Nephron progenitor cell (in vitro differentiated cells): ENCODE measurements at regions not wholly inside any gene's neighbourhood (a gene's known extent, or its start where the extent isn't known, plus 50 kb on each side); places are given as distances from the start of the nearest gene placed in this dataset.

ENCODE experiments used
- DNase-seq: peaks from one replicate; pipeline ENCODE4 v3.0.0; 2021
- H3K27ac Mint-ChIP-seq: 2 replicates; pipeline ENCODE4 v1.8.0; 2021; ENCODE audit warnings: mild to moderate bottlenecking, moderate library complexity, mixed read lengths
- H3K27me3 Mint-ChIP-seq: 2 replicates; pipeline ENCODE4 v1.8.0; 2021; ENCODE audit warnings: mild to moderate bottlenecking, low read depth, mixed read lengths; ENCODE audit not compliant: poor library complexity
- H3K36me3 Mint-ChIP-seq: 2 replicates; pipeline ENCODE4 v1.8.0; 2021; ENCODE audit warnings: low read depth, mixed read lengths
- H3K4me1 Mint-ChIP-seq: 2 replicates; pipeline ENCODE4 v1.8.0; 2021; ENCODE audit warnings: mixed read lengths
- H3K4me3 Mint-ChIP-seq: 2 replicates; pipeline ENCODE4 v1.8.0; 2021; ENCODE audit warnings: mild to moderate bottlenecking, moderate library complexity, mixed read lengths
- H3K9me3 Mint-ChIP-seq: 2 replicates; pipeline ENCODE4 v1.8.0; 2021; ENCODE audit warnings: mild to moderate bottlenecking, moderate library complexity, mixed read lengths
- TF ChIP-seq, protein P1 (sequence below): fragments of 200-600 bp; sonication (generic); IDR thresholded peaks from 2 replicates; pipeline ENCODE4 v1.5.0; 2021; ENCODE audit warnings: antibody characterized with exemption

DNA sequence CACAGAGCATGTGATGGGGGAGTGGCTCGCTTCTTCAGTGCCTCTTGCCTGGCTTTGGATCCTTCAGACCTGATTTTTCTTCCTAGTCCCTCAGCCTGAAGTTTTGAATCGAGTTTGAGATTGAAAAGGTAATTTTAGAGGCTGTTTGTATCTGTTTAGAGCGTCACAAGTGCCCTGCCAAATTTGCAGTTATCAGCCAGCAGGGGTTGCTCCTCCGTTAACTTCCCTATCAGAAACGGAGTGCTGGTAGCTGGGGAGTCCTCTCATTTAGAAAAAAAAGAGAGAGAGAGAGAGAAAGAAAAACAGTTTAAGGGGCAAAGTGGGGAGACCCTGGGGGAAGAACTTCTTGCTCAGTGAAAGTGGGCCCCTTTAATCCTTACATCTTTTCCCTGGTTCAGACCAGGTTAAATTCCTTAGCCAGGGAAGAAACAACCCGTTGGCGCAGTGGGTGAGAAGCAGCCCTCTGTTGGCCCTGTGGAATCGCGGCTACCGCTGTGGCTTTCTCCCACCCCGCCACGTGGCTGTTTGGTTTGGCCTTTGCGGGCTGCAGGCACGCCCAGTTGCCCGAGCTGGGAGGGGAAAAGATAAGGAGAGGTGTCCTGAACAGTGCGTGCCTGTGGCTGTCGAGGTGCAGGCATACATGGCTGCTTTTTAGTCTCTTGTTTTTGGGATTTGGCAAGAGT is 576.7 kb upstream of the ACO1 start:
- DNase-seq: no peak
- H3K4me3 Mint-ChIP-seq: no peak overlapping the region
- no peaks in the 10 kb centered on the region for H3K27me3 Mint-ChIP-seq
- no peaks in the 10 kb centered on the region for H3K36me3 Mint-ChIP-seq
- no peak overlapping the region for H3K27ac Mint-ChIP-seq
- no peaks in the 10 kb centered on the region for H3K4me1 Mint-ChIP-seq
- peaks cover 5% of the 10 kb centered on the region for H3K9me3 Mint-ChIP-seq
- TF ChIP-seq, protein P1, sequence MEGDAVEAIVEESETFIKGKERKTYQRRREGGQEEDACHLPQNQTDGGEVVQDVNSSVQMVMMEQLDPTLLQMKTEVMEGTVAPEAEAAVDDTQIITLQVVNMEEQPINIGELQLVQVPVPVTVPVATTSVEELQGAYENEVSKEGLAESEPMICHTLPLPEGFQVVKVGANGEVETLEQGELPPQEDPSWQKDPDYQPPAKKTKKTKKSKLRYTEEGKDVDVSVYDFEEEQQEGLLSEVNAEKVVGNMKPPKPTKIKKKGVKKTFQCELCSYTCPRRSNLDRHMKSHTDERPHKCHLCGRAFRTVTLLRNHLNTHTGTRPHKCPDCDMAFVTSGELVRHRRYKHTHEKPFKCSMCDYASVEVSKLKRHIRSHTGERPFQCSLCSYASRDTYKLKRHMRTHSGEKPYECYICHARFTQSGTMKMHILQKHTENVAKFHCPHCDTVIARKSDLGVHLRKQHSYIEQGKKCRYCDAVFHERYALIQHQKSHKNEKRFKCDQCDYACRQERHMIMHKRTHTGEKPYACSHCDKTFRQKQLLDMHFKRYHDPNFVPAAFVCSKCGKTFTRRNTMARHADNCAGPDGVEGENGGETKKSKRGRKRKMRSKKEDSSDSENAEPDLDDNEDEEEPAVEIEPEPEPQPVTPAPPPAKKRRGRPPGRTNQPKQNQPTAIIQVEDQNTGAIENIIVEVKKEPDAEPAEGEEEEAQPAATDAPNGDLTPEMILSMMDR: no peak

DNA sequence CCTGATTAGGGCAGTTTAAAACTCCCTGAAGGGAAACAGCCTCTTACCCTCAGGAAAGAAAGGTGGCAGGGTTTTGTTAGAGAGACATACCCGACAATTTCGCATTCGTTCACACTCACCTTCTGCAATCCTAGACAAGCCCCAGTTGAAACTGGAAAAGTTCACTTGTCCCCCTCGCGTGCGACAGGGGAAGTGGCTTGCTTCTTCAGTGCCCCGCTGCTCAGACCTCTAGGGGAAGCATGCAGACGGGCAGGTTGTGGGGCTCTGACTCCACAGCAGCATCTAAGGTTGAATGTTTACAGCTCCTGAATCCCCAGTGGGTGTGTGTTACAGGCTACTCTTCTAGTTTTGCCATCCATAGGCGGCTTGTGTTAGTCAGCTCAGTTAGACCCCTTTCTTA is 575.7 kb upstream of the ACO1 start:
- Mint-ChIP-seq H3K9me3 (peaks cover 5% of the 10 kb centered on the region), H3K36me3 (no peaks in the 10 kb centered on the region), H3K27me3 (no peaks in the 10 kb centered on the region), H3K4me1 (no peaks in the 10 kb centered on the region), H3K27ac (no peak overlapping the region), H3K4me3 (no peak overlapping the region)
- TF ChIP-seq, protein P1: no peak
- no peak for DNase-seq

DNA sequence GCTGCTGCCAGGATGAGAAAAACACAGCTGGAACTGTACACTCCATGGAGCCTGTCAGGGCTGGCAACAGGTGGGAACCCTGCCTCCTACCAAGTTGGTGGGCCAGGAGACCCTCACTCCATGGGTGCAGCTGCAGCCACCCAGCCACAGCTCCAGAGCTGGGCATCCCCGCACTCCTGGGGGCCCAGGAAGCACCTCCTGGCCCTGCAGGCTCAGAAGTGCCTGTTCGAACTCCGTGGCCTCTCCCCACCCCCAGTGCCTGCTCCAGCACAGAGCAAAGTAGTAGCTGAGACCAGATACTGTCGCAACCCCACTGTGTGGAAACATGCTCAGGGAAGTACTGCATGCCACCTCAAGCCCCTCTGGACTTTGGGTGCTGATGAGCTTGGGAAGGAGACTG is 564.0 kb upstream of the ACO1 start:
- H3K4me1 Mint-ChIP-seq: no peaks in the 10 kb centered on the region
- no peak for DNase-seq
- H3K27ac Mint-ChIP-seq: no peak overlapping the region
- no peaks in the 10 kb centered on the region for H3K27me3 Mint-ChIP-seq
- H3K9me3 Mint-ChIP-seq: no peaks in the 10 kb centered on the region
- no peak overlapping the region for H3K4me3 Mint-ChIP-seq
- H3K36me3 Mint-ChIP-seq: no peaks in the 10 kb centered on the region
- TF ChIP-seq, protein P1: no peak

DNA sequence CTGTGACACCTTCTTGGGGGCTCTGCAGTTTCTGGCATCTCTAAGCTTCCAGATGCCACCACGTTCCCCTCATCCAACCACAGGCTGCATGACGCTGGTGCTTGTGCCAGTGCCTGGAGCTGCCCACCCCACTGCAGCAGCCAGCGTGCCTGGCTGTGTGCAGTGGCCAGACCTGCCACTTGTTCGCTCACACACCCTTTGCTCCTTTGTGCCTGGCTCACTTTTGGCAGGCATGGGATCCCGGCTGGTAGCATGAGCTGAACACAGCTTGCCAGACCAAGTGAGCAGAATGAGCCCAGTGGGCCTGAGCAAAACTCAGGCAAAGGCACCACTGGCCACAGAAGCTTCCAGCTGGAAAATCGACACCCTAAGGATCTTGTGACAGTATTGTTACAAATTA is 562.9 kb upstream of the ACO1 start:
- Mint-ChIP-seq H3K27ac (no peak overlapping the region), H3K4me3 (no peak overlapping the region), H3K9me3 (no peaks in the 10 kb centered on the region), H3K36me3 (no peaks in the 10 kb centered on the region), H3K4me1 (no peaks in the 10 kb centered on the region), H3K27me3 (no peaks in the 10 kb centered on the region)
- no peak for DNase-seq
- TF ChIP-seq, protein P1: no peak

DNA sequence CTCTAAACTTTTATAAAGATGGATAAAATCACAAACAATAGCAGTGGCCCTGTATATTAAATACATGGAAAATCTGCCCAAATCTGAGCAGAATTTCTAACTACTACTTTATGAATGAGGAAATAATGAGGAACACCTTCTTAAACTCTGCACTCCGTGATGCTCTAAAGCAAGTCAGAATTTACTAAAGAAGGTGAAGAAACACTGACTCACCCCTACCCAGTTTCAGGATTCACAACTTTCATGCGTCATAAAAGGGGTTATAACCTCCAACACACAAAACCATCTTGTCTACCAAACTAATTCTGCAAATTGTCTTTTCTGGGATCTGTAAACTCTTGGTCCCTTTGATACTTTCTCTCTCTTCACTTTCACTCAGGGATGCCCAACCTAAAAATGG is 561.1 kb upstream of the ACO1 start:
- Mint-ChIP-seq H3K9me3 (no peaks in the 10 kb centered on the region), H3K4me3 (no peak overlapping the region), H3K36me3 (no peaks in the 10 kb centered on the region), H3K27ac (no peak overlapping the region), H3K27me3 (no peaks in the 10 kb centered on the region), H3K4me1 (no peaks in the 10 kb centered on the region)
- no peak for DNase-seq
- TF ChIP-seq, protein P1: no peak

DNA sequence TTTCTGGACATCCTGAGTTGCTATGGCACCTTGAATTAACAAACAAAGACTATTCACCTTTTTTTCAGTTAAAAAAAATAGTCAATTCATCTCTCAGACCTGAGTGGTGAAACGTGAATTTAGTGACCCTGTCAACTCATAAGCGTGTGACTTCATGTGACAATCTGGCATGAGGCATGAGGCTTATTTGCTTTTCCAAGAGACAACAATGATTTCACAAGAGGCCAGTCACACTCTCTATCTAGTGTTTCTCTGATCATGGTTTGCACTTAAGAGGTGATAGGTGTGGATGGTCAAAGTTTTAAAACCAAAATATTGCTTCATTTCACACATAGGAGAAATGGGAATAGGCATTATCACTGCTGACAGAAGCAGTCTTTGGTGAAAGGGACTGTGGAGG is 559.6 kb upstream of the ACO1 start:
- DNase-seq: no peak
- Mint-ChIP-seq H3K27ac (no peak overlapping the region), H3K9me3 (no peaks in the 10 kb centered on the region), H3K36me3 (no peaks in the 10 kb centered on the region), H3K27me3 (no peaks in the 10 kb centered on the region), H3K4me3 (no peak overlapping the region), H3K4me1 (no peaks in the 10 kb centered on the region)
- TF ChIP-seq, protein P1: no peak
